ENCODE measurements at regions not wholly inside any gene's neighbourhood (a gene's known extent, or its start where the extent isn't known, plus 50 kb on each side); places are given as distances from the start of the nearest gene placed in this dataset.

- no peak overlapping the region for H3K4me3 ChIP-seq (ENCODE audit: low read depth, low read length)
- no peaks in the 10 kb centered on the region for H3K36me3 ChIP-seq (ENCODE audit: control insufficient read depth, insufficient read depth, low read length)
- H3K9me3 ChIP-seq (ENCODE audit: control insufficient read depth, insufficient read depth, low read depth, low read length), result no peaks in the 10 kb centered on the region
- H3K9ac ChIP-seq (ENCODE audit: low read length), result no peak overlapping the region
- H3K27ac ChIP-seq (ENCODE audit: low read depth, low read length), result no peak overlapping the region
- H3K27me3 ChIP-seq (ENCODE audit: control insufficient read depth, insufficient read depth, low read length), result no peaks in the 10 kb centered on the region
- H3K4me1 ChIP-seq (ENCODE audit: control insufficient read depth, insufficient read depth, low read length), result peaks cover 11% of the 10 kb centered on the region
Observed at GRCh38 chr5:6135977-6136376, 242.4 kb downstream of the MED10 start.

GRCh38 chr5:6134281-6134680 lies 244.1 kb downstream of the MED10 start:
- Histone ChIP-seq H3K9me3 (ENCODE audit: control insufficient read depth, insufficient read depth, low read depth, low read length) (no peaks in the 10 kb centered on the region), H3K4me3 (ENCODE audit: low read depth, low read length) (no peak overlapping the region), H3K27me3 (ENCODE audit: control insufficient read depth, insufficient read depth, low read length) (no peaks in the 10 kb centered on the region), H3K36me3 (ENCODE audit: control insufficient read depth, insufficient read depth, low read length) (no peaks in the 10 kb centered on the region), H3K4me1 (ENCODE audit: control insufficient read depth, insufficient read depth, low read length) (peaks cover 11% of the 10 kb centered on the region), H3K9ac (ENCODE audit: low read length) (no peak overlapping the region), H3K27ac (ENCODE audit: low read depth, low read length) (no peak overlapping the region)

GRCh38 chr5:6125781-6126180 lies 252.6 kb downstream of the MED10 start:
- Histone ChIP-seq H3K27me3 (ENCODE audit: control insufficient read depth, insufficient read depth, low read length) (no peaks in the 10 kb centered on the region; the same call in 1 of the 2 replicates), H3K27ac (ENCODE audit: low read depth, low read length) (no peak overlapping the region), H3K9me3 (ENCODE audit: control insufficient read depth, insufficient read depth, low read depth, low read length) (peaks cover 27% of the 10 kb centered on the region), H3K36me3 (ENCODE audit: control insufficient read depth, insufficient read depth, low read length) (no peaks in the 10 kb centered on the region), H3K9ac (ENCODE audit: low read length) (no peak overlapping the region), H3K4me3 (ENCODE audit: low read depth, low read length) (no peak overlapping the region), H3K4me1 (ENCODE audit: control insufficient read depth, insufficient read depth, low read length) (no peaks in the 10 kb centered on the region)

- H3K27me3 ChIP-seq (ENCODE audit: control insufficient read depth, insufficient read depth, low read length), result no peaks in the 10 kb centered on the region; the same call in 1 of the 2 replicates
- no peak overlapping the region for H3K27ac ChIP-seq (ENCODE audit: low read depth, low read length)
- no peak overlapping the region for H3K9ac ChIP-seq (ENCODE audit: low read length)
- peaks cover 9% of the 10 kb centered on the region for H3K9me3 ChIP-seq (ENCODE audit: control insufficient read depth, insufficient read depth, low read depth, low read length)
- H3K4me1 ChIP-seq (ENCODE audit: control insufficient read depth, insufficient read depth, low read length), result no peaks in the 10 kb centered on the region
- H3K4me3 ChIP-seq (ENCODE audit: low read depth, low read length), result no peak overlapping the region
- no peaks in the 10 kb centered on the region for H3K36me3 ChIP-seq (ENCODE audit: control insufficient read depth, insufficient read depth, low read length)
Observed at GRCh38 chr5:6118691-6119090, 259.7 kb downstream of the MED10 start.

GRCh38 chr5:6117212-6117611 lies 261.1 kb downstream of the MED10 start:
- Histone ChIP-seq H3K9ac (ENCODE audit: low read length) (no peak overlapping the region), H3K36me3 (ENCODE audit: control insufficient read depth, insufficient read depth, low read length) (no peaks in the 10 kb centered on the region), H3K4me3 (ENCODE audit: low read depth, low read length) (no peak overlapping the region), H3K9me3 (ENCODE audit: control insufficient read depth, insufficient read depth, low read depth, low read length) (no peaks in the 10 kb centered on the region), H3K27me3 (ENCODE audit: control insufficient read depth, insufficient read depth, low read length) (no peaks in the 10 kb centered on the region; the same call in 1 of the 2 replicates), H3K27ac (ENCODE audit: low read depth, low read length) (no peak overlapping the region), H3K4me1 (ENCODE audit: control insufficient read depth, insufficient read depth, low read length) (no peaks in the 10 kb centered on the region)

GRCh38 chr5:6115852-6116251 lies 262.5 kb downstream of the MED10 start:
- no peaks in the 10 kb centered on the region; the same call in 1 of the 2 replicates for H3K27me3 ChIP-seq (ENCODE audit: control insufficient read depth, insufficient read depth, low read length)
- H3K4me1 ChIP-seq (ENCODE audit: control insufficient read depth, insufficient read depth, low read length), result no peaks in the 10 kb centered on the region
- no peaks in the 10 kb centered on the region for H3K9me3 ChIP-seq (ENCODE audit: control insufficient read depth, insufficient read depth, low read depth, low read length)
- no peak overlapping the region for H3K9ac ChIP-seq (ENCODE audit: low read length)
- H3K4me3 ChIP-seq (ENCODE audit: low read depth, low read length), result no peak overlapping the region
- no peak overlapping the region for H3K27ac ChIP-seq (ENCODE audit: low read depth, low read length)
- H3K36me3 ChIP-seq (ENCODE audit: control insufficient read depth, insufficient read depth, low read length), result no peaks in the 10 kb centered on the region

- Histone ChIP-seq H3K4me3 (ENCODE audit: low read depth, low read length) (no peak overlapping the region), H3K27ac (ENCODE audit: low read depth, low read length) (no peak overlapping the region), H3K9me3 (ENCODE audit: control insufficient read depth, insufficient read depth, low read depth, low read length) (no peaks in the 10 kb centered on the region), H3K4me1 (ENCODE audit: control insufficient read depth, insufficient read depth, low read length) (peaks cover 6% of the 10 kb centered on the region), H3K27me3 (ENCODE audit: control insufficient read depth, insufficient read depth, low read length) (no peaks in the 10 kb centered on the region), H3K36me3 (ENCODE audit: control insufficient read depth, insufficient read depth, low read length) (no peaks in the 10 kb centered on the region), H3K9ac (ENCODE audit: low read length) (no peak overlapping the region)
Observed at GRCh38 chr5:6112538-6112937, 265.8 kb downstream of the MED10 start.

- H3K4me1 ChIP-seq (ENCODE audit: control insufficient read depth, insufficient read depth, low read length), result peaks cover 6% of the 10 kb centered on the region
- no peak overlapping the region for H3K27ac ChIP-seq (ENCODE audit: low read depth, low read length)
- H3K27me3 ChIP-seq (ENCODE audit: control insufficient read depth, insufficient read depth, low read length), result no peaks in the 10 kb centered on the region
- no peaks in the 10 kb centered on the region for H3K9me3 ChIP-seq (ENCODE audit: control insufficient read depth, insufficient read depth, low read depth, low read length)
- no peak overlapping the region for H3K9ac ChIP-seq (ENCODE audit: low read length)
- H3K36me3 ChIP-seq (ENCODE audit: control insufficient read depth, insufficient read depth, low read length), result no peaks in the 10 kb centered on the region
- H3K4me3 ChIP-seq (ENCODE audit: low read depth, low read length), result no peak overlapping the region
Observed at GRCh38 chr5:6112125-6112524, 266.2 kb downstream of the MED10 start.

- no peak overlapping the region for H3K9ac ChIP-seq (ENCODE audit: low read length)
- no peak overlapping the region for H3K27ac ChIP-seq (ENCODE audit: low read depth, low read length)
- H3K4me3 ChIP-seq (ENCODE audit: low read depth, low read length), result no peak overlapping the region
- H3K4me1 ChIP-seq (ENCODE audit: control insufficient read depth, insufficient read depth, low read length), result peaks cover 6% of the 10 kb centered on the region
- H3K9me3 ChIP-seq (ENCODE audit: control insufficient read depth, insufficient read depth, low read depth, low read length), result no peaks in the 10 kb centered on the region
- H3K36me3 ChIP-seq (ENCODE audit: control insufficient read depth, insufficient read depth, low read length), result no peaks in the 10 kb centered on the region
- no peaks in the 10 kb centered on the region for H3K27me3 ChIP-seq (ENCODE audit: control insufficient read depth, insufficient read depth, low read length)
Observed at GRCh38 chr5:6111131-6111530, 267.2 kb downstream of the MED10 start.

DNA sequence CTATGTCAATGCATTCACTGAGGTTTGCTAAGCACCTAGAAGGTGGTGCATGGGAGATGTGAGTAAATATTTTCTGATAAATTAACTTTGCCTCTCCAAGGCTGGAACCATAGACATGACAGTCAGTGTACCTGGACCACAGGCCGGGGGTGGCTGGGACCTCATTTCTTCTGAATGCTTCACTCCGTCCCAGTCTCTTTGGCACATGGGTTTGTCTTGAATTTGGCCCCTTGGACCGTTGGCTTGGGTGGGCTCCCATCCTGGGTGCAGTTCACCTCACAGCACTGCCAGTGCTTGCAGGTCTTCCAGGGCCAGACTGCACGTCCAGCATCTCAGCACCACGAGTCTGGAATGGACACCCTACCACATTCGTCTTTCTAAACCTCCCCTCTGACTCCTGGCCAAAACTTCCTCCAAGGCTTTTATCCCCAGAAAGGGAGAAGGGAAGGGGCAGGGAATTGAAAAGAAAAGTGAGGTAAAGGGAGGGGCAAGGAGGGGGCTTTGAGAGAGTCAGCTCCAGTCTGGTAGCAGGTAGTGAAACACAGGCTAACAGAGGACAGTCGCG lies 267.8 kb downstream of the MED10 start:
- Histone ChIP-seq H3K9me3 (ENCODE audit: control insufficient read depth, insufficient read depth, low read depth, low read length) (no peaks in the 10 kb centered on the region), H3K4me3 (ENCODE audit: low read depth, low read length) (no peak overlapping the region), H3K27me3 (ENCODE audit: control insufficient read depth, insufficient read depth, low read length) (no peaks in the 10 kb centered on the region), H3K27ac (ENCODE audit: low read depth, low read length) (no peak overlapping the region), H3K36me3 (ENCODE audit: control insufficient read depth, insufficient read depth, low read length) (no peaks in the 10 kb centered on the region), H3K9ac (ENCODE audit: low read length) (no peak overlapping the region), H3K4me1 (ENCODE audit: control insufficient read depth, insufficient read depth, low read length) (peaks cover 6% of the 10 kb centered on the region)

- Histone ChIP-seq H3K27ac (ENCODE audit: low read depth, low read length) (no peak overlapping the region), H3K9me3 (ENCODE audit: control insufficient read depth, insufficient read depth, low read depth, low read length) (no peaks in the 10 kb centered on the region), H3K27me3 (ENCODE audit: control insufficient read depth, insufficient read depth, low read length) (no peaks in the 10 kb centered on the region), H3K9ac (ENCODE audit: low read length) (no peak overlapping the region), H3K4me1 (ENCODE audit: control insufficient read depth, insufficient read depth, low read length) (peaks cover 6% of the 10 kb centered on the region), H3K4me3 (ENCODE audit: low read depth, low read length) (no peak overlapping the region), H3K36me3 (ENCODE audit: control insufficient read depth, insufficient read depth, low read length) (no peaks in the 10 kb centered on the region)
Observed at GRCh38 chr5:6108981-6109825, 269.1 kb downstream of the MED10 start.
